Heart left ventricle (tissue), 13 donors: ENCODE measurements at regions not wholly inside any gene's neighbourhood (a gene's known extent, or its start where the extent isn't known, plus 50 kb on each side); places are given as distances from the start of the nearest gene placed in this dataset.

Source experiments
- CTCF ChIP-seq, 12 donors: fragments of 200-600 bp; sonication (generic) in 4 of 12; IDR thresholded peaks; one replicate each; pipeline versions ENCODE4 v1.5.0 to v1.8.0; 2018 to 2022; ENCODE audit warnings: antibody characterized with exemption in 12 of 12, mild to moderate bottlenecking in 5 of 12
- POLR2A ChIP-seq, 2 donors: fragments of 450-650 bp; IDR thresholded peaks; one replicate each; pipeline ENCODE4 v1.6.1; 2017; ENCODE audit warnings: antibody characterized with exemption in 2 of 2, mild to moderate bottlenecking in 2 of 2, moderate library complexity in 2 of 2
- donor health status: ischemic (EF 13 %, LVEDD 7.1; RV severe dilation, severe dysfunction).
- donor health status: DM: no; HTN: yes; CAD: no.
- donor health status: DM: no; HTN: no; CAD: no.
- donor health status: ischemic (EF 25% LVEDD 6.9; RV normal size, moderate dysfunction).
- donor health status: ischemic (EF 25% LVEDD 5.7; RV mildly dilated, moderate dysfunction).
- donor health status: ischemic (EF 35%, LVEDD 5.7; RV mildly dilated, moderate dysfunction).
- donor health status: nonischemic (EF 11% LVEDD 7.7; RV severe dilation, severe dysfunction).
- donor health status: DM: yes; HTN: yes; CAD: no.
- donor health status: PGD.
- donor health status: ischemic (EF 29% LVEDD 5.4; RV normal size, mild dysfunction).
- donor health status: nonischemic (EF 23%, LVEDD 6.1; RV moderate dilation, normal function).

GRCh38 chr17:6241996-6242395 lies 171.8 kb downstream of the WSCD1 start:
- TF ChIP-seq CTCF (IDR thresholded peaks at IDR 0.05) (no peak), POLR2A (IDR thresholded peaks at IDR 0.05) (no peak)
